Neural cell (in vitro differentiated cells): ENCODE measurements at regions not wholly inside any gene's neighbourhood (a gene's known extent, or its start where the extent isn't known, plus 50 kb on each side); places are given as distances from the start of the nearest gene placed in this dataset.

Experiments used
- H2AFZ ChIP-seq: fragments of 200-600, 300-800 bp; sonication (generic), shearing (Covaris generic); 2 replicates; pipeline ENCODE4 v1.6.0; 2014; ENCODE audit warnings: low read depth, mild to moderate bottlenecking, antibody characterized with exemption, low read length, moderate library complexity
- H3F3A ChIP-seq: fragments of 200-600 bp; shearing (Covaris generic); 2 replicates; pipeline ENCODE4 v1.6.1; 2016; ENCODE audit warnings: mild to moderate bottlenecking, moderate library complexity, mixed read lengths, antibody characterized with exemption, low read length; ENCODE audit not compliant: insufficient read depth, poor library complexity, severe bottlenecking
- H3K27ac ChIP-seq: fragments of 200-600, 300-800 bp; sonication (generic), shearing (Covaris generic); 2 replicates; pipeline ENCODE4 v1.5.1; 2014; ENCODE audit warnings: mild to moderate bottlenecking, low read length, moderate library complexity
- H3K27me3 ChIP-seq: fragments of 300-800, 200-600 bp; sonication (generic), shearing (Covaris generic); 2 replicates; pipeline ENCODE4 v1.6.0; 2014; ENCODE audit warnings: mild to moderate bottlenecking, low read depth, low read length, moderate library complexity; ENCODE audit not compliant: insufficient read depth
- H3K36me3 ChIP-seq: fragments of 300-800, 200-600 bp; sonication (generic), shearing (Covaris generic); 2 replicates; pipeline ENCODE4 v1.5.1; 2014; ENCODE audit warnings: mild to moderate bottlenecking, antibody characterized with exemption, low read length, moderate library complexity; ENCODE audit not compliant: insufficient read depth
- H3K4me2 ChIP-seq: fragments of 300-800, 200-600 bp; sonication (generic), shearing (Covaris generic); 2 replicates; pipeline ENCODE4 v1.6.0; 2014; ENCODE audit warnings: mild to moderate bottlenecking, low read length
- H3K4me3 ChIP-seq: fragments of 300-800, 200-600 bp; sonication (generic), shearing (Covaris generic); 2 replicates; pipeline ENCODE4 v1.5.1; 2014; ENCODE audit warnings: mild to moderate bottlenecking, low read length, moderate library complexity
- H3K79me2 ChIP-seq: fragments of 200-600 bp; shearing (Covaris generic); replicated peaks from 2 replicates; pipeline ENCODE4 v1.6.0; 2014; ENCODE audit warnings: mild to moderate bottlenecking, low read length, moderate library complexity; ENCODE audit not compliant: insufficient read depth
- H3K9ac ChIP-seq: fragments of 300-800, 200-600 bp; sonication (generic), shearing (Covaris generic); 2 replicates; pipeline ENCODE4 v1.6.1; 2016; ENCODE audit warnings: mild to moderate bottlenecking, low read length, mixed read lengths
- H3K9me2 ChIP-seq: fragments of 200-600 bp; shearing (Covaris generic); 2 replicates; pipeline ENCODE4 v1.6.1; 2016; ENCODE audit warnings: mild to moderate bottlenecking, low read length, mixed read lengths; ENCODE audit not compliant: insufficient read depth
- H3K9me3 ChIP-seq: fragments of 200-600, 300-800 bp; sonication (generic), shearing (Covaris generic); 2 replicates; pipeline ENCODE4 v1.6.1; 2016; ENCODE audit warnings: mild to moderate bottlenecking, mixed run types, low read length, moderate library complexity, mixed read lengths
- H4K20me1 ChIP-seq: fragments of 200-600 bp; shearing (Covaris generic); 2 replicates; pipeline ENCODE4 v1.6.1; 2016; ENCODE audit warnings: mild to moderate bottlenecking, mixed run types; ENCODE audit not compliant: insufficient read depth
- CTCF ChIP-seq: fragments of 450-650 bp; IDR thresholded peaks from 2 replicates; pipeline ENCODE4 v1.5.1; 2014; ENCODE audit warnings: antibody characterized with exemption, mild to moderate bottlenecking, moderate library complexity; ENCODE audit not compliant: poor library complexity, severe bottlenecking
- EP300 ChIP-seq: fragments of 450-650 bp; conservative IDR thresholded peaks from 2 replicates; pipeline ENCODE4 v1.6.1; 2014; ENCODE audit warnings: antibody characterized with exemption, mild to moderate bottlenecking, moderate library complexity; ENCODE audit not compliant: poor library complexity, severe bottlenecking
- EZH2 ChIP-seq: fragments of 200-600, 300-800 bp; shearing (Covaris generic), sonication (generic); IDR thresholded peaks from 2 replicates; pipeline ENCODE4 v1.6.1; 2014; ENCODE audit warnings: antibody characterized with exemption, low read length, borderline replicate concordance, mild to moderate bottlenecking; ENCODE audit not compliant: insufficient read depth, poor library complexity, severe bottlenecking
- MXI1 ChIP-seq: fragments of 450-650 bp; conservative IDR thresholded peaks from 2 replicates; pipeline ENCODE4 v1.6.1; 2014; ENCODE audit warnings: antibody characterized with exemption, mild to moderate bottlenecking; ENCODE audit not compliant: poor library complexity, severe bottlenecking
- POLR2AphosphoS5 ChIP-seq: IDR thresholded peaks from 2 replicates; pipeline ENCODE4 v1.6.1; 2012
- RAD21 ChIP-seq: fragments of 450-650 bp; conservative IDR thresholded peaks from 2 replicates; pipeline ENCODE4 v1.6.1; 2014; ENCODE audit warnings: antibody characterized with exemption, mild to moderate bottlenecking, moderate library complexity
- REST ChIP-seq: IDR thresholded peaks from 2 replicates; pipeline ENCODE4 v1.6.1; 2012; ENCODE audit warnings: borderline replicate concordance
- SMC3 ChIP-seq: fragments of 450-650 bp; conservative IDR thresholded peaks from 2 replicates; pipeline ENCODE4 v1.6.1; 2014; ENCODE audit warnings: antibody characterized with exemption, mild to moderate bottlenecking, moderate library complexity; ENCODE audit not compliant: poor library complexity
- TAF1 ChIP-seq: IDR thresholded peaks from 2 replicates; pipeline ENCODE4 v1.6.1; 2012; ENCODE audit warnings: low read depth

GRCh38 chr18:55925772-55926171 lies 337.8 kb upstream of the TCF4 start:
- no peaks in the 10 kb centered on the region for H3K9me3 ChIP-seq
- no peak overlapping the region for H2AFZ ChIP-seq
- no peaks in the 10 kb centered on the region for H3F3A ChIP-seq
- H3K4me3 ChIP-seq = no peak overlapping the region
- no peaks in the 10 kb centered on the region for H3K27me3 ChIP-seq
- TF ChIP-seq RAD21 = no peak
- no peak for TF ChIP-seq EZH2
- TF ChIP-seq MXI1 = no peak
- TF ChIP-seq REST = no peak
- TF ChIP-seq POLR2AphosphoS5 = no peak
- TF ChIP-seq EP300 = no peak
- TF ChIP-seq CTCF = no peak
- TF ChIP-seq TAF1 = no peak
- no peak for TF ChIP-seq SMC3
- H3K9ac ChIP-seq = no peak overlapping the region
- H3K36me3 ChIP-seq = no peaks in the 10 kb centered on the region
- H3K79me2 ChIP-seq = no peaks in the 10 kb centered on the region
- no peak overlapping the region for H3K27ac ChIP-seq
- no peak overlapping the region for H3K4me2 ChIP-seq
- H3K9me2 ChIP-seq = no peaks in the 10 kb centered on the region
- no peaks in the 10 kb centered on the region for H4K20me1 ChIP-seq

GRCh38 chr18:55920063-55920462 lies 332.1 kb upstream of the TCF4 start:
- Histone ChIP-seq H3K27me3 (no peaks in the 10 kb centered on the region), H3K79me2 (no peaks in the 10 kb centered on the region), H3F3A (no peaks in the 10 kb centered on the region), H3K36me3 (no peaks in the 10 kb centered on the region), H4K20me1 (no peaks in the 10 kb centered on the region), H3K27ac (no peak overlapping the region), H3K9ac (no peak overlapping the region), H3K4me2 (no peak overlapping the region), H2AFZ (no peak overlapping the region), H3K9me3 (no peaks in the 10 kb centered on the region), H3K9me2 (no peaks in the 10 kb centered on the region), H3K4me3 (no peak overlapping the region)
- TF ChIP-seq POLR2AphosphoS5 (peak; percentile 99), EP300 (peak; percentile 92), REST (peak; percentile 50), SMC3 (no peak)
